H7 (cell line): ENCODE measurements at regions not wholly inside any gene's neighbourhood (a gene's known extent, or its start where the extent isn't known, plus 50 kb on each side); places are given as distances from the start of the nearest gene placed in this dataset.
"Not testable (repeated sequence)": the region's sequence is repeated elsewhere in the genome, so short reads cannot be mapped to it uniquely, and the experiment has no call there.

ENCODE experiments used
- DNase-seq: peaks from one replicate; pipeline ENCODE4 v3.0.0; 2012
- H3K27me3 ChIP-seq: 2 replicates; pipeline ENCODE4 v1.6.0; 2011; ENCODE audit warnings: mild to moderate bottlenecking, low read length; ENCODE audit not compliant: control insufficient read depth, insufficient read depth
- H3K36me3 ChIP-seq: replicated peaks from 2 replicates; pipeline ENCODE4 v1.5.1; 2011; ENCODE audit warnings: low read length; ENCODE audit not compliant: control insufficient read depth, insufficient read depth
- H3K4me3 ChIP-seq: 2 replicates; pipeline ENCODE4 v1.5.1; 2011; ENCODE audit warnings: low read depth, mild to moderate bottlenecking, control low read depth, low read length, moderate library complexity; ENCODE audit not compliant: insufficient read depth

- no peaks in the 10 kb centered on the region for H3K36me3 ChIP-seq
Observed at GRCh38 chrX:116801943-116802342, 339.2 kb upstream of the CT83 start.

GRCh38 chrX:116781926-116782325, 319.1 kb upstream of the CT83 start:
- no peak for DNase-seq
- H3K36me3 ChIP-seq: no peaks in the 10 kb centered on the region
- no peak overlapping the region for H3K4me3 ChIP-seq
- H3K27me3 ChIP-seq: no peaks in the 10 kb centered on the region

More at GRCh38 chrX:116801943-116802342, 339.2 kb upstream of the CT83 start:
- DNase-seq: no peak
- Histone ChIP-seq H3K27me3 (no peaks in the 10 kb centered on the region), H3K4me3 (no peak overlapping the region)

GRCh38 chrX:116757491-116757890, 294.7 kb upstream of the CT83 start:
- Histone ChIP-seq H3K36me3 (no peaks in the 10 kb centered on the region), H3K27me3 (no peaks in the 10 kb centered on the region), H3K4me3 (no peak overlapping the region)
- no peak for DNase-seq

GRCh38 chrX:116756958-116757357, 294.2 kb upstream of the CT83 start:
- Histone ChIP-seq H3K36me3 (no peaks in the 10 kb centered on the region), H3K27me3 (no peaks in the 10 kb centered on the region), H3K4me3 (no peak overlapping the region)
- DNase-seq: no peak

- DNase-seq: no peak
- no peaks in the 10 kb centered on the region for H3K27me3 ChIP-seq
Observed at GRCh38 chrX:116749943-116750342, 287.2 kb upstream of the CT83 start.

GRCh38 chrX:116732214-116732613, 269.4 kb upstream of the CT83 start:
- no peaks in the 10 kb centered on the region for H3K36me3 ChIP-seq
- no peak overlapping the region for H3K4me3 ChIP-seq
- no peak for DNase-seq
- no peaks in the 10 kb centered on the region for H3K27me3 ChIP-seq

More at GRCh38 chrX:116749943-116750342, 287.2 kb upstream of the CT83 start:
- H3K4me3 ChIP-seq: no peak overlapping the region
- no peaks in the 10 kb centered on the region for H3K36me3 ChIP-seq

- Histone ChIP-seq H3K4me3 (no peak overlapping the region), H3K27me3 (no peaks in the 10 kb centered on the region), H3K36me3 (no peaks in the 10 kb centered on the region)
- DNase-seq: peak; percentile 3
Observed at GRCh38 chrX:116726806-116727205, 264.0 kb upstream of the CT83 start.

GRCh38 chrX:116694046-116694445, 231.3 kb upstream of the CT83 start:
- no peak overlapping the region for H3K4me3 ChIP-seq
- DNase-seq: no peak
- no peaks in the 10 kb centered on the region for H3K36me3 ChIP-seq
- no peaks in the 10 kb centered on the region for H3K27me3 ChIP-seq

- not testable (repeated sequence) for H3K36me3 ChIP-seq, DNase-seq, H3K4me3 ChIP-seq, H3K27me3 ChIP-seq
Observed at GRCh38 chrX:116679544-116679943, 216.8 kb upstream of the CT83 start.

GRCh38 chrX:116667346-116668134, 204.8 kb upstream of the CT83 start:
- DNase-seq: no peak
- H3K27me3 ChIP-seq: no peaks in the 10 kb centered on the region
- no peak overlapping the region for H3K4me3 ChIP-seq
- H3K36me3 ChIP-seq: no peaks in the 10 kb centered on the region

- no peaks in the 10 kb centered on the region for H3K27me3 ChIP-seq
Observed at GRCh38 chrX:116657071-116657470, 194.3 kb upstream of the CT83 start.

GRCh38 chrX:116628464-116628863, 165.7 kb upstream of the CT83 start:
- no peak overlapping the region for H3K4me3 ChIP-seq
- H3K27me3 ChIP-seq: no peaks in the 10 kb centered on the region
- no peaks in the 10 kb centered on the region for H3K36me3 ChIP-seq
- DNase-seq: no peak

More at GRCh38 chrX:116657071-116657470, 194.3 kb upstream of the CT83 start:
- no peaks in the 10 kb centered on the region for H3K36me3 ChIP-seq
- peak; percentile 7 for DNase-seq
- no peak overlapping the region for H3K4me3 ChIP-seq

- no peaks in the 10 kb centered on the region for H3K27me3 ChIP-seq
- DNase-seq: no peak
- no peaks in the 10 kb centered on the region for H3K36me3 ChIP-seq
- no peak overlapping the region for H3K4me3 ChIP-seq
Observed at GRCh38 chrX:116618546-116618945, 155.8 kb upstream of the CT83 start.

GRCh38 chrX:116607776-116608175, 145.0 kb upstream of the CT83 start:
- H3K36me3 ChIP-seq: no peaks in the 10 kb centered on the region
- H3K27me3 ChIP-seq: no peaks in the 10 kb centered on the region
- DNase-seq: no peak

GRCh38 chrX:116605576-116605975, 142.8 kb upstream of the CT83 start:
- no peak for DNase-seq
- H3K27me3 ChIP-seq: no peaks in the 10 kb centered on the region
- H3K4me3 ChIP-seq: no peak overlapping the region
- no peaks in the 10 kb centered on the region for H3K36me3 ChIP-seq

More at GRCh38 chrX:116607776-116608175, 145.0 kb upstream of the CT83 start:
- no peak overlapping the region for H3K4me3 ChIP-seq
